EH (cell line): ENCODE measurements at regions not wholly inside any gene's neighbourhood (a gene's known extent, or its start where the extent isn't known, plus 50 kb on each side); places are given as distances from the start of the nearest gene placed in this dataset.
"Not testable (repeated sequence)": the region's sequence is repeated elsewhere in the genome, so short reads cannot be mapped to it uniquely, and the experiment has no call there.

Experiments
- DNase-seq: peaks from one replicate; pipeline ENCODE4 v3.0.0-alpha.2; 2015; ENCODE audit warnings: low read depth

- not testable (repeated sequence) for DNase-seq
Measured at GRCh38 chr10:70990156-70990555, 101.8 kb upstream of the PCBD1 start.

- no peak for DNase-seq
Measured at GRCh38 chr10:70990681-70991080, 102.3 kb upstream of the PCBD1 start.

- no peak for DNase-seq
Measured at GRCh38 chr10:70991140-70992124, 103.1 kb upstream of the PCBD1 start.

- DNase-seq = no peak
Measured at GRCh38 chr10:70992436-70992835, 104.1 kb upstream of the PCBD1 start.

GRCh38 chr10:70993051-70993450 is 104.7 kb upstream of the PCBD1 start:
- no peak for DNase-seq

GRCh38 chr10:70996549-70996948 is 108.2 kb upstream of the PCBD1 start:
- DNase-seq = no peak

GRCh38 chr10:70997236-70997635 is 108.9 kb upstream of the PCBD1 start:
- no peak for DNase-seq

- DNase-seq = no peak
Measured at GRCh38 chr10:70998086-70998485, 109.7 kb upstream of the PCBD1 start.

- DNase-seq = no peak
Measured at GRCh38 chr10:71001470-71001869, 113.1 kb upstream of the PCBD1 start.

- no peak for DNase-seq
Measured at GRCh38 chr10:71004176-71005075, 116.1 kb upstream of the PCBD1 start.

GRCh38 chr10:71005337-71006305 is 117.3 kb upstream of the PCBD1 start:
- no peak for DNase-seq

- no peak for DNase-seq
Measured at GRCh38 chr10:71006506-71006905, 118.1 kb upstream of the PCBD1 start.

GRCh38 chr10:71007516-71007915 is 119.2 kb upstream of the PCBD1 start:
- DNase-seq = no peak

GRCh38 chr10:71008150-71008549 is 119.8 kb upstream of the PCBD1 start:
- no peak for DNase-seq

- DNase-seq = no peak
Measured at GRCh38 chr10:71009126-71009525, 120.8 kb upstream of the PCBD1 start.

- DNase-seq = no peak
Measured at GRCh38 chr10:71010730-71011129, 122.4 kb upstream of the PCBD1 start.

GRCh38 chr10:71011141-71011540 is 122.8 kb upstream of the PCBD1 start:
- no peak for DNase-seq

- DNase-seq = no peak
Measured at GRCh38 chr10:71014021-71014805, 125.8 kb upstream of the PCBD1 start.

- no peak for DNase-seq
Measured at GRCh38 chr10:71015674-71016073, 127.3 kb upstream of the PCBD1 start.

GRCh38 chr10:71020061-71020460 is 131.7 kb upstream of the PCBD1 start:
- not testable (repeated sequence) for DNase-seq

- no peak for DNase-seq
Measured at GRCh38 chr10:71021402-71021801, 133.0 kb upstream of the PCBD1 start.
